Lower leg skin (tissue), 4 donors: ENCODE measurements at regions not wholly inside any gene's neighbourhood (a gene's known extent, or its start where the extent isn't known, plus 50 kb on each side); places are given as distances from the start of the nearest gene placed in this dataset.

Experiments used
- DNase-seq, 2 donors: peaks; one replicate each; pipeline ENCODE4 v3.0.0-alpha.2; 2019; ENCODE audit warnings: low spot score in 2 of 2
- H3K4me3 ChIP-seq: fragments of 200-600 bp; sonication (generic); 2 replicates; pipeline ENCODE4 v1.5.1; 2017; ENCODE audit warnings: mild to moderate bottlenecking, low read depth; ENCODE audit not compliant: poor library complexity, severe bottlenecking
- CTCF ChIP-seq, 3 donors: fragments of 450-650 bp; IDR thresholded peaks; one replicate each; pipeline ENCODE4 v1.5.1; 2016; ENCODE audit warnings: antibody characterized with exemption in 3 of 3, mild to moderate bottlenecking in 3 of 3, moderate library complexity in 2 of 3
- POLR2A ChIP-seq, 2 donors: fragments of 450-650 bp; IDR thresholded peaks; one replicate each; pipeline ENCODE4 v1.6.1; 2016 to 2017; ENCODE audit warnings: antibody characterized with exemption in 2 of 2, mild to moderate bottlenecking in 1 of 2, moderate library complexity in 1 of 2
- WGBS, 2 donors: methylation state at CpG; one replicate each; pipeline ENCODE4 v1.1.5; 2018; 5-methylcytosine and 5-hydroxymethylcytosine counted together
- intact Hi-C: fragments of 100-400 bp; cut with DNase I; formaldehyde crosslinking; loops from one replicate; pipeline ENCODE4 v1.15.0; 2023; ENCODE audit warnings: low total_unique reads

GRCh38 chr11:81459766-81460306, 1273.8 kb downstream of the FAM181B start:
- TF ChIP-seq POLR2A (IDR thresholded peaks at IDR 0.05), result no peak
- WGBS, 2 donors, result 79 to 84% methylated on average over 2 of the region's 2 CpGs
- intact Hi-C loops, result no loop called here

GRCh38 chr11:81449588-81450156, 1284.0 kb downstream of the FAM181B start:
- whole genome bisulfite sequencing, 2 donors, result 72 to 74% methylated on average over 5 of the region's 5 CpGs
- no peak for DNase-seq
- intact Hi-C loops, result no loop called here
- TF ChIP-seq CTCF (IDR thresholded peaks at IDR 0.05), result no peak
- no peak for TF ChIP-seq POLR2A (IDR thresholded peaks at IDR 0.05)
- no peak overlapping the region for H3K4me3 ChIP-seq

More at GRCh38 chr11:81459766-81460306, 1273.8 kb downstream of the FAM181B start:
- no peak overlapping the region for H3K4me3 ChIP-seq
- no peak for DNase-seq

DNA sequence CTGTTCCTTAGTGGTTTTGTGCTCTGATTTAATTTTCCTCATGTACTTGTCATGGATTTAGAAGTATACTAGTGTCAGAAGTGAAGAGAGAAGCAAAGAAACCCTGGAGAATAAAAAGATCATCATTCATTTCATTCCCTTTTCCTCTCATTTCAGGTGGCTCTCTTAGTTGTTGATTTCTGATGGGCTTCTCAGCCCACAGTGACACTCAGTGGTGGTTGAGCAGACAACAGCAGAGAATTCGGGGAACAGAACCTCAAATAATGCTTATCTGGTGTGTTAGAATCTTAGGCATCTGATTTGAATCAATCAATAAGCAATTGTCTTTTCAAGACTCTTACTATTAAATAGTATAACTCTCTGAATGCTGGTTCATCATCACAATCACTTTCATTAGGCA, 1289.4 kb downstream of the FAM181B start:
- no peak for TF ChIP-seq CTCF (IDR thresholded peaks at IDR 0.05)
- TF ChIP-seq POLR2A (IDR thresholded peaks at IDR 0.05), result no peak
- H3K4me3 ChIP-seq, result no peak overlapping the region
- DNase-seq, result no peak
- intact Hi-C loops, result no loop called here
- 49 to 72% methylated on average over 1 of the region's 1 CpG for WGBS, 2 donors

DNA sequence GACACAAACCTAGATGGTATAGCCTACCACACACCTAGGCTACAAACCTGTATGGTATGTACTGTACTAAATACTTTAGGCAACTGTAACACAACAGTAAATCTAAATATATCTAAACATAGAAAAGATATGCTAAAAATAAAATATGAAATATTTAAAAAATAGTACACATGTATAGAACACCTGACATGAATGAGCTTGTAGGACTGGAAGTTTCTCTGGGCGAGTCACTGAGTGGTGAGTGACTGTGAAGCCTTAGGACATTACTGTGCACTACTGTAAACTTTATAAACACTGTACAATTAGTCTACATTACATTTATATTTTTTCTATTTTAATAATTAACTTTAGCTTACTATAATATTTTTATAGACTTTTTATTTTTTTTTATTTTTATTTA, 1301.3 kb downstream of the FAM181B start:
- TF ChIP-seq CTCF (IDR thresholded peaks at IDR 0.05) (no peak), POLR2A (IDR thresholded peaks at IDR 0.05) (no peak)
- no peak for DNase-seq
- WGBS, 2 donors, result 71 to 82% methylated on average over 1 of the region's 1 CpG
- no peak overlapping the region for H3K4me3 ChIP-seq
- intact Hi-C loops, result no loop called here

GRCh38 chr11:81424822-81425221, 1308.8 kb downstream of the FAM181B start:
- DNase-seq, result no peak
- no peak overlapping the region for H3K4me3 ChIP-seq
- 93 to 94% methylated on average over 2 of the region's 2 CpGs for WGBS, 2 donors
- intact Hi-C loops, result no loop called here
- no peak for TF ChIP-seq POLR2A (IDR thresholded peaks at IDR 0.05)
- no peak for TF ChIP-seq CTCF (IDR thresholded peaks at IDR 0.05)

- no peak for TF ChIP-seq POLR2A (IDR thresholded peaks at IDR 0.05)
- TF ChIP-seq CTCF (IDR thresholded peaks at IDR 0.05), result no peak
- no peak overlapping the region for H3K4me3 ChIP-seq
- intact Hi-C loops, result no loop called here
- DNase-seq, result no peak
Measured at GRCh38 chr11:81422402-81422801, 1311.3 kb downstream of the FAM181B start.
